HUES48 (cell line): ENCODE measurements at regions not wholly inside any gene's neighbourhood (a gene's known extent, or its start where the extent isn't known, plus 50 kb on each side); places are given as distances from the start of the nearest gene placed in this dataset.
"Not testable (repeated sequence)": the region's sequence is repeated elsewhere in the genome, so short reads cannot be mapped to it uniquely, and the experiment has no call there.

Source experiments
- H3K27ac ChIP-seq: one replicate; pipeline ENCODE4 v1.7.0; 2013; ENCODE audit warnings: low read depth, low read length, inconsistent platforms
- H3K27me3 ChIP-seq: 2 replicates; pipeline ENCODE4 v1.6.1; 2013; ENCODE audit warnings: mild to moderate bottlenecking, low read length; ENCODE audit not compliant: control insufficient read depth, insufficient read depth
- H3K36me3 ChIP-seq: 2 replicates; pipeline ENCODE4 v1.6.1; 2013; ENCODE audit warnings: low read length; ENCODE audit not compliant: control insufficient read depth, insufficient read depth
- H3K4me1 ChIP-seq: 2 replicates; pipeline ENCODE4 v1.6.1; 2013; ENCODE audit warnings: mild to moderate bottlenecking, low read length; ENCODE audit not compliant: control insufficient read depth, insufficient read depth
- H3K4me3 ChIP-seq: 2 replicates; pipeline ENCODE4 v1.5.1; 2013; ENCODE audit warnings: mild to moderate bottlenecking, low read depth, low read length
- H3K9ac ChIP-seq: 2 replicates; pipeline ENCODE4 v1.6.1; 2013; ENCODE audit warnings: mild to moderate bottlenecking, low read depth, low read length, moderate library complexity
- H3K9me3 ChIP-seq: 2 replicates; pipeline ENCODE4 v1.6.1; 2013; ENCODE audit warnings: low read length; ENCODE audit not compliant: control insufficient read depth, insufficient read depth

- Histone ChIP-seq H3K9ac (no peak overlapping the region), H3K27me3 (no peaks in the 10 kb centered on the region), H3K9me3 (peaks cover 83% of the 10 kb centered on the region), H3K36me3 (no peaks in the 10 kb centered on the region), H3K4me3 (no peak overlapping the region), H3K4me1 (no peaks in the 10 kb centered on the region), H3K27ac (no peak overlapping the region)
These were observed 214.0 kb downstream of the ANKRD30B start for GRCh38 chr18:14961991-14962390.

GRCh38 chr18:14962626-14963025, 214.7 kb downstream of the ANKRD30B start:
- Histone ChIP-seq H3K27me3 (no peaks in the 10 kb centered on the region), H3K9me3 (peaks cover 82% of the 10 kb centered on the region), H3K9ac (no peak overlapping the region), H3K4me1 (no peaks in the 10 kb centered on the region), H3K4me3 (no peak overlapping the region), H3K36me3 (no peaks in the 10 kb centered on the region), H3K27ac (no peak overlapping the region)

- no peaks in the 10 kb centered on the region for H3K4me1 ChIP-seq
- H3K4me3 ChIP-seq: no peak overlapping the region
- peaks cover 83% of the 10 kb centered on the region for H3K9me3 ChIP-seq
- no peaks in the 10 kb centered on the region for H3K27me3 ChIP-seq
- no peaks in the 10 kb centered on the region for H3K36me3 ChIP-seq
- no peak overlapping the region for H3K9ac ChIP-seq
- no peak overlapping the region for H3K27ac ChIP-seq
These were observed 215.3 kb downstream of the ANKRD30B start for GRCh38 chr18:14963246-14963645.

- peaks cover 87% of the 10 kb centered on the region for H3K9me3 ChIP-seq
- H3K4me1 ChIP-seq: no peaks in the 10 kb centered on the region
- no peak overlapping the region for H3K9ac ChIP-seq
- no peaks in the 10 kb centered on the region for H3K27me3 ChIP-seq
- H3K4me3 ChIP-seq: no peak overlapping the region
- H3K36me3 ChIP-seq: no peaks in the 10 kb centered on the region
- H3K27ac ChIP-seq: no peak overlapping the region
These were observed 216.0 kb downstream of the ANKRD30B start for GRCh38 chr18:14964002-14964401.

- Histone ChIP-seq H3K4me3 (no peak overlapping the region), H3K9ac (no peak overlapping the region), H3K4me1 (no peaks in the 10 kb centered on the region), H3K27ac (no peak overlapping the region), H3K9me3 (peaks cover 87% of the 10 kb centered on the region), H3K36me3 (no peaks in the 10 kb centered on the region), H3K27me3 (no peaks in the 10 kb centered on the region)
These were observed 216.4 kb downstream of the ANKRD30B start for GRCh38 chr18:14964406-14964805.

- not testable (repeated sequence) for H3K36me3 ChIP-seq, H3K9ac ChIP-seq, H3K4me1 ChIP-seq, H3K4me3 ChIP-seq, H3K27me3 ChIP-seq, H3K27ac ChIP-seq
- H3K9me3 ChIP-seq: peaks cover 86% of the 10 kb centered on the region
These were observed 217.0 kb downstream of the ANKRD30B start for GRCh38 chr18:14964976-14965375.

GRCh38 chr18:14965553-14965952, 217.6 kb downstream of the ANKRD30B start:
- Histone ChIP-seq H3K27me3 (no peaks in the 10 kb centered on the region), H3K4me1 (no peaks in the 10 kb centered on the region), H3K9me3 (peaks cover 88% of the 10 kb centered on the region), H3K9ac (no peak overlapping the region), H3K36me3 (no peaks in the 10 kb centered on the region), H3K4me3 (no peak overlapping the region), H3K27ac (no peak overlapping the region)

GRCh38 chr18:14967246-14967645, 219.3 kb downstream of the ANKRD30B start:
- not testable (repeated sequence) for H3K9ac ChIP-seq, H3K4me3 ChIP-seq, H3K27ac ChIP-seq, H3K27me3 ChIP-seq, H3K4me1 ChIP-seq, H3K36me3 ChIP-seq
- peaks cover 87% of the 10 kb centered on the region for H3K9me3 ChIP-seq

- H3K4me3 ChIP-seq: no peak overlapping the region
- no peaks in the 10 kb centered on the region for H3K36me3 ChIP-seq
- no peak overlapping the region for H3K9ac ChIP-seq
- no peak overlapping the region for H3K27ac ChIP-seq
- H3K9me3 ChIP-seq: peaks cover 77% of the 10 kb centered on the region
- H3K27me3 ChIP-seq: no peaks in the 10 kb centered on the region
- no peaks in the 10 kb centered on the region for H3K4me1 ChIP-seq
These were observed 221.5 kb downstream of the ANKRD30B start for GRCh38 chr18:14969500-14969899.

GRCh38 chr18:14970027-14970426, 222.1 kb downstream of the ANKRD30B start:
- Histone ChIP-seq H3K27me3 (no peaks in the 10 kb centered on the region), H3K9me3 (peaks cover 75% of the 10 kb centered on the region), H3K36me3 (no peaks in the 10 kb centered on the region), H3K4me3 (no peak overlapping the region), H3K9ac (no peak overlapping the region), H3K27ac (no peak overlapping the region), H3K4me1 (no peaks in the 10 kb centered on the region)

GRCh38 chr18:14971461-14972185, 223.7 kb downstream of the ANKRD30B start:
- Histone ChIP-seq H3K4me1 (no peaks in the 10 kb centered on the region), H3K27me3 (no peaks in the 10 kb centered on the region), H3K27ac (no peak overlapping the region), H3K9me3 (peaks cover 73% of the 10 kb centered on the region), H3K4me3 (no peak overlapping the region), H3K36me3 (no peaks in the 10 kb centered on the region), H3K9ac (no peak overlapping the region)
